SK-N-SH treated with all-trans-retinoic acid at 6 μM for 48 hours (cell line): ENCODE measurements at regions not wholly inside any gene's neighbourhood (a gene's known extent, or its start where the extent isn't known, plus 50 kb on each side); places are given as distances from the start of the nearest gene placed in this dataset.

Source experiments
- ARNTL ChIP-seq: fragments of 450-650 bp; formaldehyde crosslinking; IDR thresholded peaks from 2 replicates; pipeline ENCODE4 v1.5.0; 2020; ENCODE audit warnings: low read depth, mild to moderate bottlenecking, moderate library complexity, borderline replicate concordance
- BACH2 ChIP-seq: fragments of 250-450 bp; sonication (Bioruptor Pico); IDR thresholded peaks from 2 replicates; pipeline ENCODE4 v1.9.0; 2021; ENCODE audit warnings: mild to moderate bottlenecking, borderline replicate concordance
- ESRRG ChIP-seq: fragments of 250-450 bp; sonication (Bioruptor Pico); IDR thresholded peaks from 2 replicates; pipeline ENCODE4 v1.6.1; 2021; ENCODE audit warnings: mild to moderate bottlenecking
- ISL1 ChIP-seq: fragments of 250-450 bp; sonication (Bioruptor Pico); IDR thresholded peaks from 2 replicates; pipeline ENCODE4 v2.1.2; 2022; ENCODE audit warnings: mild to moderate bottlenecking, moderate library complexity
- PPARA ChIP-seq: fragments of 250-450 bp; sonication (Bioruptor Pico); IDR thresholded peaks from 2 replicates; pipeline ENCODE4 v1.5.0; 2020; ENCODE audit warnings: mild to moderate bottlenecking, borderline replicate concordance
- RARB ChIP-seq: fragments of 250-450 bp; sonication (Bioruptor Pico); IDR thresholded peaks from 2 replicates; pipeline ENCODE4 v1.8.0; 2021; ENCODE audit warnings: mild to moderate bottlenecking, moderate library complexity
- TOX ChIP-seq: fragments of 250-450 bp; sonication (Bioruptor Pico); IDR thresholded peaks from 2 replicates; pipeline ENCODE4 v1.8.0; 2021; ENCODE audit warnings: mild to moderate bottlenecking, moderate library complexity, borderline replicate concordance
- ZFP3 ChIP-seq: fragments of 250-450 bp; sonication (Bioruptor Pico); IDR thresholded peaks from 2 replicates; pipeline ENCODE4 v1.5.0; 2020; ENCODE audit warnings: mild to moderate bottlenecking, moderate library complexity
- ZFP30 ChIP-seq: fragments of 450-650 bp; formaldehyde crosslinking; IDR thresholded peaks from 2 replicates; pipeline ENCODE4 v1.5.0; 2022; ENCODE audit warnings: mild to moderate bottlenecking, moderate library complexity
- ZNF565 ChIP-seq: fragments of 450-650 bp; formaldehyde crosslinking; conservative IDR thresholded peaks from 2 replicates; pipeline ENCODE4 v1.5.0; 2020; ENCODE audit warnings: low read depth, mild to moderate bottlenecking, moderate library complexity
- ZNF70 ChIP-seq: fragments of 450-650 bp; formaldehyde crosslinking; IDR thresholded peaks from 2 replicates; pipeline ENCODE4 v1.5.0; 2020; ENCODE audit warnings: mild to moderate bottlenecking, moderate library complexity
- TF ChIP-seq, protein P1 (sequence below): fragments of 250-450 bp; sonication (Bioruptor Pico); IDR thresholded peaks from 2 replicates; pipeline ENCODE4 v1.8.0; 2020; ENCODE audit warnings: mild to moderate bottlenecking, moderate library complexity, borderline replicate concordance
- TF ChIP-seq, protein P2 (sequence below): fragments of 250-450 bp; sonication (Bioruptor Pico); IDR thresholded peaks from 2 replicates; pipeline ENCODE4 v1.5.1; 2020; ENCODE audit warnings: low read depth, mild to moderate bottlenecking, moderate library complexity

DNA sequence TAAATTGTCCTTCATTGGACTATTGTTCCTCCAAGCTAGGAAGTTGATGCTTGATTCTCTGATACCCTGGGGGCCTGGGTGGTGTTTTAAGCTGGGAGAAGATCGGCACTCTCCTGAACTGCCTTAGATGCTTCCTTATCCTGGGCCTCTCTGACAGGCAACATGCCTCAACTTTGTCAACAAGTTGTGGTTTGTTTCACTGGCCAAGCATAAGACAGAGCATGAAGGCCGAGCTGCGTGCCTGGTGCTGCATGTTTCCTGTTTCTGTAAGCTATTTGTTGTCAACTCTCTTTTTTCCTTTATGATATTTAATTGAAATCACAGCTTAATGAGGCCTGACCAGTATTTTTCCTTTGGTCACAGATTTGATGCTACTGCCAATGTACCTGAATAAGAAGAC is 187.6 kb upstream of the TNC start:
- TF ChIP-seq ARNTL (no peak), ISL1 (no peak), ZFP30 (no peak), BACH2 (no peak), RARB (CRISPR knock-in tag) (no peak), ZNF565 (CRISPR knock-in tag) (no peak), ZNF70 (CRISPR knock-in tag) (no peak), ZFP3 (CRISPR knock-in tag) (no peak), ESRRG (CRISPR knock-in tag) (no peak), PPARA (CRISPR knock-in tag) (no peak), TOX (CRISPR knock-in tag) (no peak)
- TF ChIP-seq, protein P1, sequence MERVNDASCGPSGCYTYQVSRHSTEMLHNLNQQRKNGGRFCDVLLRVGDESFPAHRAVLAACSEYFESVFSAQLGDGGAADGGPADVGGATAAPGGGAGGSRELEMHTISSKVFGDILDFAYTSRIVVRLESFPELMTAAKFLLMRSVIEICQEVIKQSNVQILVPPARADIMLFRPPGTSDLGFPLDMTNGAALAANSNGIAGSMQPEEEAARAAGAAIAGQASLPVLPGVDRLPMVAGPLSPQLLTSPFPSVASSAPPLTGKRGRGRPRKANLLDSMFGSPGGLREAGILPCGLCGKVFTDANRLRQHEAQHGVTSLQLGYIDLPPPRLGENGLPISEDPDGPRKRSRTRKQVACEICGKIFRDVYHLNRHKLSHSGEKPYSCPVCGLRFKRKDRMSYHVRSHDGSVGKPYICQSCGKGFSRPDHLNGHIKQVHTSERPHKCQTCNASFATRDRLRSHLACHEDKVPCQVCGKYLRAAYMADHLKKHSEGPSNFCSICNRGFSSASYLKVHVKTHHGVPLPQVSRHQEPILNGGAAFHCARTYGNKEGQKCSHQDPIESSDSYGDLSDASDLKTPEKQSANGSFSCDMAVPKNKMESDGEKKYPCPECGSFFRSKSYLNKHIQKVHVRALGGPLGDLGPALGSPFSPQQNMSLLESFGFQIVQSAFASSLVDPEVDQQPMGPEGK (CRISPR knock-in tag) = no peak
- TF ChIP-seq, protein P2, sequence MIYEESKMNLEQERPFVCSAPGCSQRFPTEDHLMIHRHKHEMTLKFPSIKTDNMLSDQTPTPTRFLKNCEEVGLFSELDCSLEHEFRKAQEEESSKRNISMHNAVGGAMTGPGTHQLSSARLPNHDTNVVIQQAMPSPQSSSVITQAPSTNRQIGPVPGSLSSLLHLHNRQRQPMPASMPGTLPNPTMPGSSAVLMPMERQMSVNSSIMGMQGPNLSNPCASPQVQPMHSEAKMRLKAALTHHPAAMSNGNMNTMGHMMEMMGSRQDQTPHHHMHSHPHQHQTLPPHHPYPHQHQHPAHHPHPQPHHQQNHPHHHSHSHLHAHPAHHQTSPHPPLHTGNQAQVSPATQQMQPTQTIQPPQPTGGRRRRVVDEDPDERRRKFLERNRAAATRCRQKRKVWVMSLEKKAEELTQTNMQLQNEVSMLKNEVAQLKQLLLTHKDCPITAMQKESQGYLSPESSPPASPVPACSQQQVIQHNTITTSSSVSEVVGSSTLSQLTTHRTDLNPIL (CRISPR knock-in tag) = no peak
